ENCODE measurements at regions not wholly inside any gene's neighbourhood (a gene's known extent, or its start where the extent isn't known, plus 50 kb on each side); places are given as distances from the start of the nearest gene placed in this dataset.

DNA sequence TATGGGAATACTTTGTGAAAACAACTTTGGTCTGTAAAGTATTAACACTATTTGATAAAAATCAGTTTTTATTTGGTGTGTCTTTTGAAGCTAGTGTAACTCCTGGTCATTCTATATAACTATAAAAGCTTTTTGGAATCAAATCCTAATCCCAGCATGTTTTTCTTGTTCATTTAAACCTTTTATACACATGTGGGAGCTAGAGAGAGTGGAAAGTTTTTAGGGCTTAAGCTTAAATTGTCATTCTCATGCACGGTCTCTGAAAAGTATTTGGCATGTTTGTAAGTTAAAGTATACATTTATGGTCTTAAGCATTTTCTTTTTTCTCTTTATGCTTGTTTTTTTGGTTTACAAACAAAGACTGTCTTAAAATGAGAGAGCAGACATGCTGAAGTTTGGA lies 83.4 kb upstream of the RARB start:
- CTCF ChIA-PET: no interaction called here
- intact Hi-C loops (cut with micrococcal nuclease): no loop called here
- POLR2A ChIA-PET: no interaction called here
- Mint-ChIP-seq H3K9me3 (no peaks in the 10 kb centered on the region), H3K4me3 (no peak overlapping the region), H3K36me3 (ENCODE audit: low read depth) (no peaks in the 10 kb centered on the region), H3K27me3 (no peaks in the 10 kb centered on the region), H3K27ac (no peak overlapping the region), H3K4me1 (ENCODE audit: low read depth) (no peaks in the 10 kb centered on the region)
- ATAC-seq: no peak
- TF ChIP-seq, protein P1, sequence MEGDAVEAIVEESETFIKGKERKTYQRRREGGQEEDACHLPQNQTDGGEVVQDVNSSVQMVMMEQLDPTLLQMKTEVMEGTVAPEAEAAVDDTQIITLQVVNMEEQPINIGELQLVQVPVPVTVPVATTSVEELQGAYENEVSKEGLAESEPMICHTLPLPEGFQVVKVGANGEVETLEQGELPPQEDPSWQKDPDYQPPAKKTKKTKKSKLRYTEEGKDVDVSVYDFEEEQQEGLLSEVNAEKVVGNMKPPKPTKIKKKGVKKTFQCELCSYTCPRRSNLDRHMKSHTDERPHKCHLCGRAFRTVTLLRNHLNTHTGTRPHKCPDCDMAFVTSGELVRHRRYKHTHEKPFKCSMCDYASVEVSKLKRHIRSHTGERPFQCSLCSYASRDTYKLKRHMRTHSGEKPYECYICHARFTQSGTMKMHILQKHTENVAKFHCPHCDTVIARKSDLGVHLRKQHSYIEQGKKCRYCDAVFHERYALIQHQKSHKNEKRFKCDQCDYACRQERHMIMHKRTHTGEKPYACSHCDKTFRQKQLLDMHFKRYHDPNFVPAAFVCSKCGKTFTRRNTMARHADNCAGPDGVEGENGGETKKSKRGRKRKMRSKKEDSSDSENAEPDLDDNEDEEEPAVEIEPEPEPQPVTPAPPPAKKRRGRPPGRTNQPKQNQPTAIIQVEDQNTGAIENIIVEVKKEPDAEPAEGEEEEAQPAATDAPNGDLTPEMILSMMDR (IDR thresholded peaks at IDR 0.05): no peak
- no peak for DNase-seq

DNA sequence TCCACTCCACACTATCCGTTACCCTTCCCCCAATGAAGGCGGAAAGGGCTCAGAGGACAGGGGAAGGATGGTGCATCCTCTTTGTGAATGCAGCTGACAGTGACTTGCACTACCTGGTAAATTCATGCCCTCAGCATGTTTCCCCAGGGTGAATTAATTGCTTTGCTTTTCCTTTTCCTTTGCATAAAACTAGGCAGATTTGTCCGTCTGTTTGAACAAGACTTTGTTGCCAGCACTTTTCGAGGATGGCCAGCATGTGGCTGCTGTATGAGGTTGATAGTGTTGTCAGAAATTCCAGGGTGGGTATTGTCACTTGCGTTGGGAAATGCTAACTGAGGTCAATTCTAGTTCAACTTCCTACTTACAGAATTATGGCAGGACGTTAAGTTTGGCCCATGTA lies 79.0 kb upstream of the RARB start:
- no peak for ATAC-seq
- no peak for DNase-seq
- no peak overlapping the region for H3K4me3 Mint-ChIP-seq
- CTCF ChIA-PET: no interaction called here
- no peaks in the 10 kb centered on the region for H3K36me3 Mint-ChIP-seq (ENCODE audit: low read depth)
- TF ChIP-seq, protein P1 (IDR thresholded peaks at IDR 0.05): no peak
- H3K27ac Mint-ChIP-seq: no peak overlapping the region
- peaks cover 1% of the 10 kb centered on the region for H3K9me3 Mint-ChIP-seq
- H3K4me1 Mint-ChIP-seq (ENCODE audit: low read depth): no peaks in the 10 kb centered on the region
- H3K27me3 Mint-ChIP-seq: no peaks in the 10 kb centered on the region
- POLR2A ChIA-PET: no interaction called here
- intact Hi-C loops (cut with micrococcal nuclease): no loop called here

DNA sequence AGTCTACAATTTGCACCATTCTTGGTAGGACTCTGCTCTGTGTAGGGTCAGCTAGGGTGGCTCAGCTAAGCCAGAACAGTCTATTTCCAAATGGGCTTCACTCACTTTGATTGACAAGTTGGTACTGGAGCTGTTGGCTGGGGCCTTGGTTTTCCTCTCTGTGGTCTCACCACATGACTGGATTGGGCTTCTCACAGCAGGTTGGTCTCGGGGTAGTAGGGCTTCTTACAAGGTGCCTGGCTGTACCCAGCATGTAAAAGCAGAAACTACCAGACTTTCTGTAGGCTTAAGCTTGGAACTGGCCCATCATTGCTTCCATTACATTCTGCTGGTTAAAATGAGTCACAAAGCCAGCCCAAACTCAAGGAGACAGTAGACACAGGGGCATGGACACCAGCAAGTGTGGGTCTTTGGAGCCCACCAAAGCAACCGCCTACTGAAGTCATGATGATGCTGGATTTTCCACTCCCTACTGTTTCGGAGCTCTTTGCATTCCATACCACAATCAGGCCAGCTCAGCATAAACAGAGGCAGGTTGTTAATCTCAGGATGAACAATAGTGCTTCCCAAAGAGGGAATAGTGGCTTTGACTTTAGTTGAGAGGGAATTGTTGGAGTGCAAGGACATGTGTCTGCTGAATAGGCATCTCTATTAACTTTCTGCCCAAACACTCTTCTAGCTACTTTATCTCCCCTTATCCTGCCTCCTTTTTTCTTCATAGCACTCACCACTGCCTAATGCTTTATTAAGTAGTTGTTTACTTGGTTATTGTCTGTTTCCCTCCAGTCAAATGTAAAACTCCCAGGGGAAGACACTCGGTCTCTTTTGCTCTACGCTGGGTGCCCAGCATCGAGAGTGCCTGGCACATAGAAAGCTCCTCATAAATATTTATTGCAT lies 78.0 kb upstream of the RARB start:
- intact Hi-C loops (cut with micrococcal nuclease): no loop called here
- Mint-ChIP-seq H3K4me3 (no peak overlapping the region), H3K27ac (no peak overlapping the region), H3K4me1 (ENCODE audit: low read depth) (no peaks in the 10 kb centered on the region), H3K27me3 (no peaks in the 10 kb centered on the region), H3K9me3 (peaks cover 1% of the 10 kb centered on the region), H3K36me3 (ENCODE audit: low read depth) (no peaks in the 10 kb centered on the region)
- DNase-seq: no peak
- POLR2A ChIA-PET: no interaction called here
- ATAC-seq: no peak
- CTCF ChIA-PET: no interaction called here
- TF ChIP-seq, protein P1 (IDR thresholded peaks at IDR 0.05): no peak

DNA sequence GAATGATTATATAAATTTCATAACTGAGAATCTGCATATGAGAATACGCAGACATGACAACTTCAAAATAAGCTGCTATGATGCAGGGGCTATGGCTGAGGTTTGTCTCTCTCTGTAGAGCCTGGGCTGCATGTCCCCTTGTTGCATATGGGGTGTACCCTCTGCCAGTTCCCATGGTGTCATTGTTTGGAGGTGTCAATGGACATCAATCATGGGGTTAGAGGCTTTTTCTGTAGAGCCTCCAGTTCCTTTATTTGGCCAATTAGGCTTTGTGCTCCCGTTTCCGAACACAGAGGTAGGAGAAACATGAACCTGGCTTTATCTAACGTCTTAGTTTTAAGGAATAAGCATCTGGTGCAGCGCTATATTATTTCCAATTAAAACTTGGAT lies 77.3 kb upstream of the RARB start:
- TF ChIP-seq, protein P1 (IDR thresholded peaks at IDR 0.05): no peak
- Mint-ChIP-seq H3K36me3 (ENCODE audit: low read depth) (no peaks in the 10 kb centered on the region), H3K4me3 (no peak overlapping the region), H3K27me3 (no peaks in the 10 kb centered on the region), H3K27ac (no peak overlapping the region), H3K9me3 (peaks cover 1% of the 10 kb centered on the region), H3K4me1 (ENCODE audit: low read depth) (no peaks in the 10 kb centered on the region)
- ChIA-PET CTCF (no interaction called here), POLR2A (no interaction called here)
- intact Hi-C loops (cut with micrococcal nuclease): no loop called here
- ATAC-seq: no peak
- no peak for DNase-seq

DNA sequence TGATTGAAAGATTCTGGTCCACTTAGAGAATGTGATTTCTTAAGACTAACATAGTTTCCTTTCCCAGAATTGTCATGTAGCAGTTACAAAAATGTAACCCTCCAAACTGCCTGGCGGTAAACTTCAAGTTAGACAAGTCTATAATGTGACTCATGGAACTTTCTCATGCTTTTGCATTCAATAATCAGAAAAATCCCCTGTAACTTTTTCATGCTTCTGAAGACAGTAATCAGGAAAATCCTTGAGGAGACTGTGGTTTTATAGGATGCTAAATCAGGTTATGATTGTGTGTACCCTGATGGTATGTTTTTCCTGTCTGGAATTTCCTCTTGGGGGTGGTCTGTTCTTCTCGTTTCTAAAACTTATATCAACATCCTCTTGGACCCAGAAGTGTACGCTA lies 74.0 kb upstream of the RARB start:
- H3K27ac Mint-ChIP-seq: no peak overlapping the region
- no peaks in the 10 kb centered on the region for H3K27me3 Mint-ChIP-seq
- intact Hi-C loops (cut with micrococcal nuclease): no loop called here
- peaks cover 1% of the 10 kb centered on the region for H3K9me3 Mint-ChIP-seq
- H3K36me3 Mint-ChIP-seq (ENCODE audit: low read depth): no peaks in the 10 kb centered on the region
- ATAC-seq: no peak
- no peaks in the 10 kb centered on the region for H3K4me1 Mint-ChIP-seq (ENCODE audit: low read depth)
- TF ChIP-seq, protein P1 (IDR thresholded peaks at IDR 0.05): no peak
- H3K4me3 Mint-ChIP-seq: no peak overlapping the region
- CTCF ChIA-PET: no interaction called here
- POLR2A ChIA-PET: interaction anchor here (0.7 kb wide), 1 partner anchor 215 kb away, joined by 3 read pairs; no protein-coding TSS in a partner anchor
- no peak for DNase-seq

Data from activated CD8-positive, alpha-beta T cell treated with anti-CD3 and anti-CD28 coated beads for 36 hours (primary cell).